Left ventricle myocardium superior (tissue), 1 donor: ENCODE measurements at regions not wholly inside any gene's neighbourhood (a gene's known extent, or its start where the extent isn't known, plus 50 kb on each side); places are given as distances from the start of the nearest gene placed in this dataset.

Source experiments
- ATAC-seq: fragments of 200-7000 bp; cut with Tn5 transposase; one replicate; pipeline ENCODE4 v1.9.1; 2020; ENCODE audit warnings: mild to moderate bottlenecking, moderate library complexity
- DNase-seq: peaks from one replicate; pipeline ENCODE4 v3.0.0-alpha.2; 2020
- intact Hi-C: fragments of 100-400 bp; cut with micrococcal nuclease; formaldehyde crosslinking; loops from one replicate; pipeline ENCODE4 v1.11.0; 2022
- donor health status: DM: no; HTN: yes; CAD: no; lungs with severe emphysema.

GRCh38 chr7:25279705-25280104, 51.4 kb upstream of the NPVF start:
- ATAC-seq (no peak), DNase-seq (no peak)
- intact Hi-C loops: no loop called here

DNA sequence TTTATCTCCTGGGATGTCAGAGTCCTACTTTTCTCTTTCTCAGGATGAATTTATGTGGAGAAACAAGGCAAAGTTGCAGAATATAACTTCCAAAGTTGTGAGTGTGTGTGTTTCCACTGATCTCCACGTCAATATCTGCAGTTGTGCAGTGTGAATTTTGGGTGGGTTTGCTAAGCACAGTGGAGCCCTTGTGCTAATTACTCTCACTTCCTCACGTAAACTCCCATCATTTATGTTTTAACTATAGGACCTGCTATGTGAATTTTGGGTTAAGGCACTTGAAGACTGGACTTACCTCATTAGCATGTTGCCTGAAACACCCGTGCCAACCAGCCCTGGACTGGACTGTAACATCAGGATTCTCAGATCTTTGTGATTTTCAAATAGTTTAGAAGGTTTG, 51.9 kb upstream of the NPVF start:
- no peak for DNase-seq
- intact Hi-C loops: no loop called here
- no peak for ATAC-seq

GRCh38 chr7:25282194-25282593, 53.9 kb upstream of the NPVF start:
- intact Hi-C loops: no loop called here
- ATAC-seq (no peak), DNase-seq (no peak)

- ATAC-seq (no peak), DNase-seq (no peak)
- intact Hi-C loops: no loop called here
Observed at GRCh38 chr7:25286756-25287155, 58.5 kb upstream of the NPVF start.

GRCh38 chr7:25287291-25287690, 59.0 kb upstream of the NPVF start:
- ATAC-seq: no peak
- intact Hi-C loops: no loop called here
- no peak for DNase-seq

GRCh38 chr7:25288556-25289307, 60.4 kb upstream of the NPVF start:
- intact Hi-C loops: no loop called here
- ATAC-seq: no peak
- DNase-seq: no peak

- intact Hi-C loops: no loop called here
- DNase-seq (no peak), ATAC-seq (no peak)
Observed at GRCh38 chr7:25289518-25289917, 61.2 kb upstream of the NPVF start.

DNA sequence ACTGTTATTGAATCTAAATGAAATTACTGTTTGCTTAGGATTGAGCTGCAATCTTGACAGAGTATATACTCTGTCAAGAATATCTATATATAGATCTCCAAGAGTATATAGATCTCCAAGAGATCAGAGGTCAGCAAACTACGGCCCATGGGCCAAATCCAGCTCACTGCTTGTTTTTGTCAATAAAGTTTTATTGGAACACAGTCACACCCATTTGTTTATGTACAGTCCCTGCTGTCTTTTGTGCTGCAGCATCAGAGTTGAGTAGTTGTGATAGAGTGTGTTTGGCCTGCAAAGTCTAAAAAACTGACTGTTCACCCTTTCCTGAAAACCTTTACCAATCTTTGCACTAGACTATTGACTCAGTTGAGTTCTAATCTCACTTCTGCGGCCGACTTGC, 66.3 kb upstream of the NPVF start:
- no peak for ATAC-seq
- DNase-seq: no peak
- intact Hi-C loops: no loop called here

DNA sequence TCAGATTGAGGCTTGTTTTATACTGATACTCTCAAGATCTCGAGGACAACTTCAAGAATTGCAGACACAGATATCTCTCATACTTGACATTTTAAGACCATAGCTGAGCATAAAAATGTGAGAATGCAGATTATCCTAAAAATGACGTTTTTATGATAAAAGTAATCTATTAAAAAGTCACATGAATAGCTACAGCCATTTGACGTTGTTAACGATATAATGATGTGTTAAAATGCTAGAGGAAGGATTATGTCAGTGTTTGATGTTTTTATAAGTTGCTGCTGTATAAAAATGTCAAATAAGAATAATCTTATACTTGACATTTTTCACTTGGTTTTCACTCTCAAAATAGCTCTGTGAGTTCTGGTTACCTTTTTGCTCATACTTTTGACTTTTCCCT, 67.1 kb upstream of the NPVF start:
- no peak for DNase-seq

GRCh38 chr7:25296086-25296485, 67.8 kb upstream of the NPVF start:
- ATAC-seq (no peak), DNase-seq (no peak)
- intact Hi-C loops: no loop called here

More for the DNA sequence above, 67.1 kb upstream of the NPVF start:
- intact Hi-C loops: no loop called here
- ATAC-seq: no peak

GRCh38 chr7:25297278-25297677, 69.0 kb upstream of the NPVF start:
- intact Hi-C loops: no loop called here
- ATAC-seq (no peak), DNase-seq (no peak)

GRCh38 chr7:25303281-25304181, 75.2 kb upstream of the NPVF start:
- DNase-seq (no peak), ATAC-seq (no peak)
- intact Hi-C loops: no loop called here

GRCh38 chr7:25304691-25305090, 76.4 kb upstream of the NPVF start:
- ATAC-seq (no peak), DNase-seq (no peak)
- intact Hi-C loops: no loop called here

DNA sequence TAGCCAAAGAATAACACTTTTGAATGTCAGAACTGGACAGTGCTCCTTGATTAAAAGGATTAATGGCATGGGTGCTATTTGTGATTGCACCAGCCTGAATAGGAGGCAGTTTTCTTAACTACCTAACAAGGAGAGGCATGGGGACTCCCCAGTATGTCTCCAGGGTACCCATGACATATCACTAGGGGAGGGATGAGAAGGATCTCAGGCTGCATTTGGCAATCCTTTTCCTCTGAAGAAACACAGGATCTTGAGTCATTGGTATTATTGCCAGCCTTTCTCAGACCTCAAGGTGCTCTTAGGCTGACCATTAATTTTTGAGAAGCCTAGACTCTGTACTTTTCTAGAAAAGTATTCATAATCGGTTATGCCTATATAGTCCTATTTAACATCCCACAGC, 77.5 kb upstream of the NPVF start:
- DNase-seq (no peak), ATAC-seq (no peak)
- intact Hi-C loops: no loop called here

GRCh38 chr7:25307624-25308023, 79.3 kb upstream of the NPVF start:
- ATAC-seq: no peak
- DNase-seq: no peak
- intact Hi-C loops: no loop called here

GRCh38 chr7:25308246-25308645, 80.0 kb upstream of the NPVF start:
- DNase-seq (no peak), ATAC-seq (no peak)
- intact Hi-C loops: no loop called here

DNA sequence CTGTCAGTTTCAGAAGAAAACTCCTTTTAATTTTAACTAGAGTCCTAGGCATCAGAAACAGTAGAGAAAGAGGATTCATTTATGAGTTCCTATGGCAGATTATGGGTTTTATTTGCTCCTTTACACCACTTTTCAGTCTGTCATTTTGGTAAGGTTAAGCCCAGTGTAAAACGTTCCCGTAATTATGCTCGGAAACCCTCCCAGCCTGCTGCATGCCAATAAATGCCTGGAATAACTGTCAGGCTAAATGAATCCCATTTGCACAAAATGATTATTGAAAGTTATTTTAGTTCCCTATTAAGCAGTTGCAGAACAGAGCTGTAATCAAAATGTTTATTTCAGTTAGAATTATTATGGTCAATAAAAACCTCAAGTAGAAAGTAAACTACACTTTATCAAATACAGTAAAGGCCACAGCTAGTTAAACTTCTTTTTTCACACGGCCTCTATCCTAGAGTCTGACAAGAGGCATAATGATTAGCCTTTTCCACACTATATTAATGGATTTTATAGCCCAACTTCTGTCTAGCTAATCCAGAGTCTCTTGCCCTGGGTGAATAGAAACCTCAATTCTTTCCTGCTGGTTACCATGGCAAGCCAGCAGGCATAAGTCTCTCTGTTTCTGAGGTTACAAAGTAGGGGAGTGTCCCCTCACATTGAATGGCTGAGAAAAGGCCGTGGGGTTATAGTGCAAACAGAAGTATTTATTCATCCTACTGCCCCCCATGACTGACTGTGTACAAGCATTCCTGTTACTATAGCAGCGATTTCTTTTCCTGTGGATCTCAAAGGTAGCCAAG, 80.8 kb upstream of the NPVF start:
- ATAC-seq: no peak
- intact Hi-C loops: no loop called here
- no peak for DNase-seq

- intact Hi-C loops: no loop called here
- ATAC-seq (no peak), DNase-seq (no peak)
Observed at GRCh38 chr7:25310896-25311295, 82.6 kb upstream of the NPVF start.

GRCh38 chr7:25311346-25311745, 83.1 kb upstream of the NPVF start:
- ATAC-seq (no peak), DNase-seq (no peak)
- intact Hi-C loops: no loop called here

- intact Hi-C loops: no loop called here
- DNase-seq (no peak), ATAC-seq (no peak)
Observed at GRCh38 chr7:25312968-25313367, 84.7 kb upstream of the NPVF start.
